Activated naive CD8-positive, alpha-beta T cell treated with anti-CD3 and anti-CD28 coated beads, Interleukin-2, amount 10 ng/mL, durations not matched to agents 7 days and 5 days (primary cell): ENCODE measurements at regions not wholly inside any gene's neighbourhood (a gene's known extent, or its start where the extent isn't known, plus 50 kb on each side); places are given as distances from the start of the nearest gene placed in this dataset.

Experiments used
- ATAC-seq: fragments of 150-1000 bp; cut with Tn5 transposase; one replicate; pipeline ENCODE4 v1.10.0; 2021; ENCODE audit warnings: low read depth, moderate library complexity
- POLR2A ChIA-PET: fragments of 350-600 bp; sonication (Branson Sonifier 250); formaldehyde crosslinking; loops from one replicate; lab custom pipeline; 2021; ENCODE audit warnings: antibody characterized with exemption; lab: Charles Lee
- DNase-seq: peaks from one replicate; pipeline ENCODE4 v3.0.0; 2021
- H3K27ac Mint-ChIP-seq: one replicate; pipeline ENCODE4 v1.8.0; 2022; ENCODE audit warnings: mild to moderate bottlenecking, mixed read lengths
- H3K27me3 Mint-ChIP-seq: one replicate; pipeline ENCODE4 v1.8.0; 2022; ENCODE audit warnings: mild to moderate bottlenecking, moderate library complexity, mixed read lengths
- H3K36me3 Mint-ChIP-seq: one replicate; pipeline ENCODE4 v1.8.0; 2021; ENCODE audit warnings: mild to moderate bottlenecking, mixed read lengths
- H3K4me1 Mint-ChIP-seq: one replicate; pipeline ENCODE4 v1.8.0; 2021; ENCODE audit warnings: mixed read lengths
- H3K4me3 Mint-ChIP-seq: one replicate; pipeline ENCODE4 v1.8.0; 2022; ENCODE audit warnings: mild to moderate bottlenecking, moderate library complexity, mixed read lengths
- H3K9me3 Mint-ChIP-seq: one replicate; pipeline ENCODE4 v1.8.0; 2021; ENCODE audit warnings: mixed read lengths

DNA sequence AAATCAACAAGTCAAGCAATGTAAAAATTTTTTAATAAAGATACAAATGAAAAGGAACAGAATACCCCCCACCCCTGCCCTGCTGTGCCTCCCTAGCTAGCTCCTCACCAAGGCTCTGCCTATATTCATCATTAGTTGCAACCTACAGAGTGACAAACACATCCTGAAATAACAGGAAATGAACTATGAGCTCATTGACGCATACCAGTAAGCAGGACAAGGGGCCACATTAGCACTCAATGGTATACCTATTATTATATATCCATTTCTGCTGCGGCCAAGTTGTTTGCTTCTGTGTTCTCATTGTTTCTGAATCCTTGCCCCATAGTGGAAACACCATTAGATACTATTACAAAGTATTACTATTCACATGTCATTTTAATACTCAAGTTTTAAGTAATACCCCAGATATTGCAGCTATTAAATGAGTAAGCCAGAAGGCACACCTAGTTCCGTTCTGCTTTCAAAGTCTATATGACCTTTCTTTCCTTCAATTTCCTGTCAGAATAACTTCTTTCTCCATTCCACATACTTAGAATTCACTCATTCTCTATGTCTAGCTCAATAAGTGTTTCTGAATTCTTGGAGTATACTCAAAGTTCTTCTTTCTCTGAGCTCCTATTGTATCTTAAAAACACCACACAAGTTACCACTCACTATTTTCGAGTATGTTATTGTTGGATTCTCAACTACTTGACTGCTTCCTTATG is 1214.9 kb downstream of the PLA2G4A start:
- no peaks in the 10 kb centered on the region for H3K4me1 Mint-ChIP-seq
- no peaks in the 10 kb centered on the region for H3K36me3 Mint-ChIP-seq
- H3K27me3 Mint-ChIP-seq: no peaks in the 10 kb centered on the region
- POLR2A ChIA-PET: no interaction called here
- ATAC-seq (no peak), DNase-seq (no peak)
- peaks cover 2% of the 10 kb centered on the region for H3K9me3 Mint-ChIP-seq
- no peak overlapping the region for H3K4me3 Mint-ChIP-seq
- no peak overlapping the region for H3K27ac Mint-ChIP-seq

DNA sequence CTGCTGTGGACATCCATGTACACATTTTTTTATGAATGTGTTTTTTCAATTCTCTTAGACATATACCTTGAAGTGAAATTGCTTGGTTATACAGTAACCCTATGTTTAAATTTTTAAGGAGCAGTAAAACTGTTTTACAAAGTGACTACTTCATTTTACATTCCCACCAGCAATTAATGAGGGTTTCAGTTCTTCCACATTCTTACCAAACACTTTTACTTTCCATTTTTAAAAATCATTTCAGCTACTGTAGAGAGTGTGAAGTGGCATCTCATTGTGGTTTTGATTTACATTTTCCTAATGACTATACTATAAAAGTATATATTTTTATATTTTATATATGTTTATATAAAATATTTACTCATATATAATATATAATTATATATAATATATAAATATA is 1221.5 kb downstream of the PLA2G4A start:
- Mint-ChIP-seq H3K27ac (no peak overlapping the region), H3K4me3 (no peak overlapping the region), H3K36me3 (no peaks in the 10 kb centered on the region), H3K9me3 (no peaks in the 10 kb centered on the region), H3K4me1 (no peaks in the 10 kb centered on the region), H3K27me3 (no peaks in the 10 kb centered on the region)
- DNase-seq: no peak
- POLR2A ChIA-PET: no interaction called here
- no peak for ATAC-seq

DNA sequence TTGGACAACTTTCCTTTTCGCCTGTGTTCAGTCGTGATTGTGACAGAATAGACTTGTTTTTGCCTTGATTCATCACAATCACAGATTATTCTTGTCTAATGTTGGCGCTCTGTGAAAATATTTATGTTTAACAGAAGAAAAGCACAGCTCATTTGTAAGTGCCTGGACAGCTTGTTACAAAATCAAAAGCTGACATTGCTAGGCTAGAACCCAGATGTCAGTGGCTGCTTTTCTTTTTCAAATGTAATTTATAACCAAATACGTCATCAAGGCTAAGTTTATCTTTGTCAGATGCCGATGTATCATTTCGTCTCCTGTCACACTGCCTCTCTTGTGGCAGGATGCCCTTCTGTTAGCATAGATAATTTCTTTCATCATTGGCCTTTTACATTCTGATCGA is 1227.3 kb downstream of the PLA2G4A start:
- H3K27ac Mint-ChIP-seq: no peak overlapping the region
- POLR2A ChIA-PET: no interaction called here
- H3K4me1 Mint-ChIP-seq: no peaks in the 10 kb centered on the region
- no peak overlapping the region for H3K4me3 Mint-ChIP-seq
- no peaks in the 10 kb centered on the region for H3K27me3 Mint-ChIP-seq
- ATAC-seq (no peak), DNase-seq (no peak)
- no peaks in the 10 kb centered on the region for H3K36me3 Mint-ChIP-seq
- peaks cover 1% of the 10 kb centered on the region for H3K9me3 Mint-ChIP-seq

DNA sequence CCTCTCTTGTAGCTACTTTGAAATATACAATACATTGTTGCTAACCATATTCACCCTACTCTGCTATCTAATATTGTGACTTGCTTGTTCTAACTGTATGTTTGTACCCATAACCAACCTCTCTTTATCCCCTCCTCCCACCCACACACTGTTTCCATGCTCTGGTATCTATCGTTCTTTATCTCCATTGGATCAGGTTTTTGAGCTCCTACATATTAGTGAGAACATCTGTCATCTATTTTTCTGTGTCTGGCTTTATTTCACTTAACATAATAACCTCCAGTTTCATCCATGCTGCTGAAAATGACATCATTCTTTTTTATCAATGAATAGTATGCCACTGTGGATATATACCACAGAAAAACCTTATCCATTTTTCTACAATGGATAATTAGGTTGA is 1230.1 kb downstream of the PLA2G4A start:
- Mint-ChIP-seq H3K27ac (no peak overlapping the region), H3K36me3 (no peaks in the 10 kb centered on the region), H3K9me3 (peaks cover 1% of the 10 kb centered on the region), H3K27me3 (no peaks in the 10 kb centered on the region), H3K4me3 (no peak overlapping the region), H3K4me1 (no peaks in the 10 kb centered on the region)
- no peak for ATAC-seq
- POLR2A ChIA-PET: no interaction called here
- DNase-seq: no peak

DNA sequence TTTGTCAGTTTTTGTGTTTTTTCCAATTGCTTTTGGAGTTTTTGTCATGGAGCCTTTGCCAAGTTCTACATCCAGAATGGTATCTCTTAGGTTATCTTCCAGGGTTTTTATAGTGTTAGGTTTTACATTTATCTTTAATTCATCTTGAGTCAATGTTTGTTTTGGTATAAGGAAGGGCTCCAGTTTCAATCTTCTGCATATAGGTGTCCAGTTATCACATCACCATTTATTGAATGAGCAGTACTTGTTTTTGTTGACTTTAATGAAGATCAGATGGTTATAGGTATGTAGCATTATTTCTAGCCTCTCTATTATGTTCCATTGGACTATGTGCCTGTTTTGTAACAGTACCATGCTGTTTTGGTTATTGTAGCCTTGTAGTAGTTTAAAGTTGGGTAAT is 1233.1 kb downstream of the PLA2G4A start:
- no peak overlapping the region for H3K4me3 Mint-ChIP-seq
- H3K36me3 Mint-ChIP-seq: no peaks in the 10 kb centered on the region
- H3K27me3 Mint-ChIP-seq: no peaks in the 10 kb centered on the region
- DNase-seq (no peak), ATAC-seq (no peak)
- POLR2A ChIA-PET: no interaction called here
- peaks cover 7% of the 10 kb centered on the region for H3K9me3 Mint-ChIP-seq
- no peaks in the 10 kb centered on the region for H3K4me1 Mint-ChIP-seq
- H3K27ac Mint-ChIP-seq: no peak overlapping the region

DNA sequence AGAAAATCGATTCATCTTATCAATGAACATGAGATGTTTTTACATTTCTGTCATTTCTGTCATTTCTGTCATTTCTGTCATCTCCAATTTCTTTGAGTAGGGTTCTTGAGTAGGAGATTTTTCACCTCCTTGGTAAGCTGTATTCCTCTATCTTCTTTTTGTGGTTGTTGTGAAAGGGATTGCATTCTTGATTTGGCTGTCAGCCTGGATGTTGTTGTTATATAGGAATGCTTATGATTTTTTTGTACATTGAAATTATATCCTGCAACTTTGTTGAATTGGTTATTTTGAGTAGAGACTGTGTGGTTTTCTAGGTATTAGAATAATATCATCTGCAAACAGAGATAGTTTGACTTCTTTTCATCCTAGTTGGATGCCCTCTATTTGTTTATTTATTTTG is 1233.7 kb downstream of the PLA2G4A start:
- POLR2A ChIA-PET: no interaction called here
- Mint-ChIP-seq H3K27me3 (no peaks in the 10 kb centered on the region), H3K4me3 (no peak overlapping the region), H3K9me3 (peaks cover 6% of the 10 kb centered on the region), H3K36me3 (no peaks in the 10 kb centered on the region), H3K4me1 (no peaks in the 10 kb centered on the region), H3K27ac (no peak overlapping the region)
- DNase-seq (no peak), ATAC-seq (no peak)

DNA sequence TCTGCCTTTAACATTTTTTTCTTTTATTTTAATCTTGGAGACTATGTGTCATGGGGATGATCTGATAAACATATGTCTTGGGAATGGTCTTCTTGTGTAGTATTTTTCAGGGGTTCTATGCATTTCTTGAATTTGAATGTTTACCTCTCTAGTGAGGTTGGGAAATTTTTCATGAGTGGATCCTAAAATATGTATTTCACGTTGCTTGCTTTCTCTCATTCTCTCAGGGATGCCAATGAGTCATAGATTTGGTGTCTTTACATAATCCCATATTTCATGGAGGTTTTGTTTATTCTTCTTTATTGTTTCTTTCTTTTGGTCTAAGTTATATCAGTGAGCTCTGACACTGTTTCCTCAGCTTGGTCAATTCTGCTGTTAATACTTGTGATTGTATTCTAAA is 1237.2 kb downstream of the PLA2G4A start:
- Mint-ChIP-seq H3K4me3 (no peak overlapping the region), H3K9me3 (peaks cover 14% of the 10 kb centered on the region), H3K36me3 (no peaks in the 10 kb centered on the region), H3K27ac (no peak overlapping the region), H3K4me1 (no peaks in the 10 kb centered on the region), H3K27me3 (no peaks in the 10 kb centered on the region)
- no peak for ATAC-seq
- no peak for DNase-seq
- POLR2A ChIA-PET: no interaction called here

DNA sequence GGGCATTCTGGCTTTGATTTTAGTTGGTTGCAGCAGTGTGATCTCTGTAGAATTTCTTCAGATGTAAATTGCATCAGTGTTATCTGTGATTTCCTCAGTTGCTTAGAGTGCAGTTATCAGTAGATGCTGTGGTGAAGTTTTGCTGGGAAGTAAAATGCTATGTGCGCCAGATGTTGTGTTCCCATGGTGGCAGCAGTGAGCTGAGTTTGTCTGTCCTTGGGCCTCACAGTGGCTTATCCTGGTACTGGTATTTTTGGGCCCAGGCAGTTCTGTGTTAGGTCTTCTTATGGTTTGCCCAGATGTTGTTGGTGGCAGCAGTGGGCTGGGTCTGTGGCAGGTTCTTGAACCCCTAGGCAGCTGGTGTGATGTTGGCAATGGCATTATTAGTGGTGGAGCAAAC is 1242.1 kb downstream of the PLA2G4A start:
- no peaks in the 10 kb centered on the region for H3K27me3 Mint-ChIP-seq
- ATAC-seq (no peak), DNase-seq (no peak)
- no peaks in the 10 kb centered on the region for H3K4me1 Mint-ChIP-seq
- H3K4me3 Mint-ChIP-seq: no peak overlapping the region
- H3K27ac Mint-ChIP-seq: no peak overlapping the region
- peaks cover 10% of the 10 kb centered on the region for H3K9me3 Mint-ChIP-seq
- H3K36me3 Mint-ChIP-seq: no peaks in the 10 kb centered on the region
- POLR2A ChIA-PET: no interaction called here

DNA sequence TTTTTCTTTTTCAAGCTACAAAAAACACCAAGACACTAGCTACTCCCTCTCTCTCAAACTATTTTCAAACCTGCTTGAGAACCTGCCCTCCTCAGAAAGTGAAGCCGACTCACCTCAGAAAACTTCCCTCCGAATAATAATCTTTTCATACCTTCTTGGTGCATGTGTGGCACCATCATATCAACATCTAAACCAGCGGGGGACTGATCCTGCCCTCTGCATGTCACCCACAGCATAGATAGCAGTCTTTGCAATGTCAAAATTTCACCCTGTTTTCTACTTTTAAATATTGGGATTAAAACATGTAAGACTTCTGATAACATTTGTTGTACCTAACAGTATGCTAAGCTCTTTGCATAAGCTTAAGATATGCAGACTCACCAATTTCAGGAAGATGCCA is 1260.3 kb downstream of the PLA2G4A start:
- no peak overlapping the region for H3K4me3 Mint-ChIP-seq
- H3K9me3 Mint-ChIP-seq: peaks cover 4% of the 10 kb centered on the region
- no peaks in the 10 kb centered on the region for H3K4me1 Mint-ChIP-seq
- ATAC-seq (no peak), DNase-seq (no peak)
- no peaks in the 10 kb centered on the region for H3K36me3 Mint-ChIP-seq
- no peak overlapping the region for H3K27ac Mint-ChIP-seq
- no peaks in the 10 kb centered on the region for H3K27me3 Mint-ChIP-seq
- POLR2A ChIA-PET: no interaction called here

DNA sequence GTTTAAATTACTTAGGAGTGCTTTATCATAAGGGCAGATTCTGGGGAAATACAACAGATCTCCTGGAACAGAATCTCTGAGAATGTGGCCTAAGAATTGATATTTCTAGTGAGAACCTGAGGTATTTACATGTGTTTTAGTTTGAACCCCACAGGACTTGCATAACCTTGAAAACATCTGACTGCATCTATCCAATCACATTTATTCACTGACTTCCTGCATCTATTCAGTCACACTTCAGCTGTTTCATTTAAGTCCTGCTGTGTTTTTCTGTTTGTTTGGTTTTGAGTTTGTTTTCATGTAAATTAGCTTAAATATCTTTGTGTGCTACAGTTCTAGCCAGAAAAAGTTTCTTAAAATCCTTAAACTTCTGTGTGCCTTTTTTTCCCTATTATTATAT is 1260.7 kb downstream of the PLA2G4A start:
- H3K9me3 Mint-ChIP-seq: peaks cover 4% of the 10 kb centered on the region
- ATAC-seq (no peak), DNase-seq (no peak)
- no peak overlapping the region for H3K27ac Mint-ChIP-seq
- no peaks in the 10 kb centered on the region for H3K27me3 Mint-ChIP-seq
- POLR2A ChIA-PET: no interaction called here
- no peaks in the 10 kb centered on the region for H3K36me3 Mint-ChIP-seq
- H3K4me1 Mint-ChIP-seq: no peaks in the 10 kb centered on the region
- no peak overlapping the region for H3K4me3 Mint-ChIP-seq

DNA sequence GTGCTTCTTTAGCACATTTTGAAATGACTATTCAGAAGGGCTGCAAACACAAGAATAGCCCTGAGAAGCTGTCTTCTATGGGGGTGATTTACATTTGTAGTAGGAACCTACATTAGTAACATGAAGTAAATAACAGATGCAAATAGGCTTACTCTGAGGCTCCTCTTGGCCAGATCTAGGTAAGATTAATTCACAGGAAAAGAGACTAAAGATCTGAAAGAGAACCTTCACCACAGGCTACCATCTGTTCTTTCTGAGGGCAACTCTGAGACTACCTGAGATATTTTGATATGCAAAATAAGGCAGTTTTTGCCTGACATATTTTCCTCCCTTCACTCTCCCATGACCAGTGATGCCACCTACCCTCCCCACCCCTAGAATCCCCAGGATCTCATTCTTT is 1267.8 kb downstream of the PLA2G4A start:
- POLR2A ChIA-PET: no interaction called here
- H3K27me3 Mint-ChIP-seq: no peaks in the 10 kb centered on the region
- H3K4me1 Mint-ChIP-seq: no peaks in the 10 kb centered on the region
- peaks cover 7% of the 10 kb centered on the region for H3K9me3 Mint-ChIP-seq
- ATAC-seq: no peak
- H3K36me3 Mint-ChIP-seq: no peaks in the 10 kb centered on the region
- no peak overlapping the region for H3K27ac Mint-ChIP-seq
- no peak overlapping the region for H3K4me3 Mint-ChIP-seq
- no peak for DNase-seq

DNA sequence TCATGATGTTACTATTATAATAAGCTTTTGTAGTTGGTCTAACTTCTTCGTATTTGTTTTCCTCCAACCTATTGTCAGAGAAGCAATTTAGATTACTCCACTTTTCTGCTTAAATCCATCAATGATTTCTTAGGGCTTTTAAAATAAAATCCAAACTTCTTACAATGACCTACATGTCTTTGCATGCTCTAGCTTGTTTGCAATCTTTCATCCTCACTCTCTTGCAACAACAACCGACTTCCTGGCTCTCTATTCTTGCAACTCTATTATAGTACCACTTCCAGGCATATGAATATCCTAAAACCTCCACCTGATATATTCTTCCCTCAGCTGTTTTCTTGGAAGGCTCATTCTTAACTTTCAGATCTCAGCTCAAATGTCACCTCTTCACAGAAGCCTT is 1288.7 kb downstream of the PLA2G4A start:
- Mint-ChIP-seq H3K36me3 (no peaks in the 10 kb centered on the region), H3K27me3 (no peaks in the 10 kb centered on the region), H3K9me3 (peaks cover 3% of the 10 kb centered on the region), H3K27ac (no peak overlapping the region), H3K4me3 (no peak overlapping the region), H3K4me1 (no peaks in the 10 kb centered on the region)
- ATAC-seq: no peak
- DNase-seq: no peak
- POLR2A ChIA-PET: no interaction called here

DNA sequence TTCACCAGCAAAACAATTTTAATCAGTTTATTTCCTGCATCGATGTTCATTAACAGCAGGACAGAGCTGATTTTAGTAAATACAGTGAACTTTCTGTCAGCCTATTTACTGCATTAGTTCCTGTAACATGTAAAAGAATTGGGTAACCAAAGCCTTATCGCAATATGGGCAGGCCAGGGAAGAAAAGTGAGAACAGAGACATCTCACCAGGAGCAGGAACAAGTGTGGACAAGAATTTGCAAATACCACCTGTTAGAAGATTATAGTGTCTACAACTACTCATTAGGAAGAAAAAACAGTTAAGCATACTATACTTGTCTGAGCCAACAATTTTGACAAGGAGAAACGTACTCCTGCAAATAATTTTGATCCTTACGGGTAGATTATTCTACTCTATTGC is 1293.9 kb downstream of the PLA2G4A start:
- POLR2A ChIA-PET: no interaction called here
- ATAC-seq: no peak
- H3K4me1 Mint-ChIP-seq: no peaks in the 10 kb centered on the region
- H3K27me3 Mint-ChIP-seq: no peaks in the 10 kb centered on the region
- no peak overlapping the region for H3K4me3 Mint-ChIP-seq
- no peak overlapping the region for H3K27ac Mint-ChIP-seq
- DNase-seq: no peak
- peaks cover 3% of the 10 kb centered on the region for H3K9me3 Mint-ChIP-seq
- H3K36me3 Mint-ChIP-seq: no peaks in the 10 kb centered on the region

DNA sequence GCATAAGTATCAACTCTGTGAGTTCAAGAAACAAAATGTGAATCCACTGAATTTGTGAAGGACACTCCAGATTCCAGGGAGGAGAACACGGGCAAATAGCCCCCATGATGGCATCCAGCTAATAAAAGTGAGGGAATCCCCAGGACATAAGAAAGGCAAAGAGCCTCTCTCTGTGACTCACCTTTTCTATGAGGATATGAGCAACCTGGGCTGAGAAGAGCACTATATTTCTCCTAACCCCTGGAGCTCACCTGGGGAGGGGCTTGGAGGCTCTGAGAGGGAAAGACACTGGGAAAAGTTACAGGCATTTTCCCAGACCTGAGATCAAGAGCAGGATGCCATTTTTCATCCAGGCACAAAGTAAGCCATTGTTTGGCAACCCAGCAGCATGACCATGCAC is 1298.8 kb downstream of the PLA2G4A start:
- Mint-ChIP-seq H3K4me1 (no peaks in the 10 kb centered on the region), H3K36me3 (no peaks in the 10 kb centered on the region), H3K27ac (no peak overlapping the region), H3K27me3 (no peaks in the 10 kb centered on the region), H3K9me3 (peaks cover 6% of the 10 kb centered on the region), H3K4me3 (no peak overlapping the region)
- DNase-seq: no peak
- no peak for ATAC-seq
- POLR2A ChIA-PET: no interaction called here

DNA sequence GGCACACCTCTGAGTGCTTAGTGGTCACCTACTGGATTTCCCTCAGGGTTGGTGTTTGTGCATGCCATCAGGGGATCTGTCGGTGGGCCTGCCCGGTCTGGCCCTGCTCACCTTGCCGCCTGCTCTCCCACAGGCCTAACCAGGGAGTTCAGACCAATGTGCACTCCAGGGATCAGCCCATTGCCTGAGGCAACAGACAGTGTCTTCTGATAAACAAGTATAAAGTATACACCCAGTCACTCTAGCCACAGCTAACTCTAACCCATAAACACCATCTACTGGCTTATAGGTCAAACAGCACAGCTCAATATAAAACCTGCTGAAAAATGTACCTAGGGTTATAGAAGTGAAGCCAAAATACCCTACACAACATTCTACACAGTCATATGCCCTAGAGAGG is 1300.0 kb downstream of the PLA2G4A start:
- Mint-ChIP-seq H3K4me1 (no peaks in the 10 kb centered on the region), H3K4me3 (no peak overlapping the region), H3K9me3 (peaks cover 7% of the 10 kb centered on the region), H3K27me3 (no peaks in the 10 kb centered on the region), H3K27ac (no peak overlapping the region), H3K36me3 (no peaks in the 10 kb centered on the region)
- no peak for DNase-seq
- POLR2A ChIA-PET: no interaction called here
- no peak for ATAC-seq
